ENCODE measurements at regions not wholly inside any gene's neighbourhood (a gene's known extent, or its start where the extent isn't known, plus 50 kb on each side); places are given as distances from the start of the nearest gene placed in this dataset.
A peak's percentile ranks its signal among the peaks of the same experiment; 100 is the strongest.

DNA sequence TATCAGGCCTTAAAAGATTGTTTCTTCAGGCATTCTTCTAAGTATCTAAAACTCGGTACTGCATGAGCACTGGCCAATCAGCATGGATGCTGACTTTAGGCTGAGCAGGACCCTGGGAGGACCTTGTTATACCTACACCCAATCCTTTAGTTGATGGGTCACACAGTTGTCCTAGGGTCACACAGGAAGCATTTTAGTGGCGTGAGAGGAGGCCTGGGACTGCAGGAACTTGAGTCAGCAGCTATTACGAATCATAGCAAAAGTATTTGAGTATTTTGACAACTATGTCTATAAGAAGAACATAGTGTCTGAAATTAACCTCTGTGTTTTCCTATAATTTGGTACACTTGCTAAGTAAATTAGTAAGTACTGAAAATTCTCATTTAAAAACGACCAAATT, 741.4 kb downstream of the HACE1 start:
- no peak overlapping the region for H2BK5ac ChIP-seq (ENCODE audit: low read depth, low read length, poor library complexity, severe bottlenecking)
- H3K18ac ChIP-seq (ENCODE audit: low read depth in 1 of 2, low read length in 2 of 2): no peak overlapping the region
- no peak overlapping the region for H3K14ac ChIP-seq (ENCODE audit: low read length in 2 of 2)
- H3K36me3 ChIP-seq (ENCODE audit: control insufficient read depth in 1 of 2, insufficient read depth in 2 of 2, low read depth in 1 of 2, low read length in 2 of 2): no peaks in the 10 kb centered on the region
- no peak overlapping the region for H2BK120ac ChIP-seq (ENCODE audit: low read depth, low read length)
- no peak overlapping the region for H3K27ac ChIP-seq (ENCODE audit: low read length, poor library complexity, severe bottlenecking)
- H3K4me2 ChIP-seq (ENCODE audit: low read length, poor library complexity, severe bottlenecking): no peak overlapping the region
- no peaks in the 10 kb centered on the region for H3K79me1 ChIP-seq (replicated peaks; ENCODE audit: low read length, poor library complexity, severe bottlenecking)
- H3K23ac ChIP-seq (ENCODE audit: low read length in 2 of 2): no peak overlapping the region
- H2BK12ac ChIP-seq (ENCODE audit: low read length in 2 of 2): no peak overlapping the region
- H4K8ac ChIP-seq (ENCODE audit: low read length): no peak overlapping the region
- H4K91ac ChIP-seq (ENCODE audit: low read length): no peak overlapping the region
- no peak overlapping the region for H3K9ac ChIP-seq (ENCODE audit: low read length)
- H3K4me3 ChIP-seq (ENCODE audit: insufficient read depth in 1 of 2, low read depth in 1 of 2, low read length in 2 of 2): no peak overlapping the region
- no peaks in the 10 kb centered on the region for H3K27me3 ChIP-seq (ENCODE audit: control insufficient read depth in 1 of 2, insufficient read depth in 1 of 2, low read length in 2 of 2)
- no peak overlapping the region for H2AK5ac ChIP-seq (ENCODE audit: low read length, severe bottlenecking)
- no peak overlapping the region for H3K4ac ChIP-seq (ENCODE audit: low read depth in 1 of 2, low read length in 2 of 2)
- no peak overlapping the region for H2BK15ac ChIP-seq (ENCODE audit: low read depth, poor library complexity, severe bottlenecking)
- WGBS: 53% methylated on average over 1 of the region's 4 CpGs
- H3K4me1 ChIP-seq (ENCODE audit: control insufficient read depth, insufficient read depth, low read depth, low read length): no peaks in the 10 kb centered on the region
- H3K9me3 ChIP-seq (ENCODE audit: control insufficient read depth, low read length): no peaks in the 10 kb centered on the region
- DNase-seq: peak; percentile 85
- no peak overlapping the region for H2AFZ ChIP-seq (ENCODE audit: low read depth, low read length)

GRCh38 chr6:104109806-104110205, 749.9 kb downstream of the HACE1 start:
- H3K9ac ChIP-seq (ENCODE audit: low read length): no peak overlapping the region
- no peaks in the 10 kb centered on the region for H3K36me3 ChIP-seq (ENCODE audit: control insufficient read depth in 1 of 2, insufficient read depth in 2 of 2, low read depth in 1 of 2, low read length in 2 of 2)
- H3K23ac ChIP-seq (ENCODE audit: low read length in 2 of 2): no peak overlapping the region
- no peak overlapping the region for H2BK120ac ChIP-seq (ENCODE audit: low read depth, low read length)
- H3K4ac ChIP-seq (ENCODE audit: low read depth in 1 of 2, low read length in 2 of 2): no peak overlapping the region
- H2AFZ ChIP-seq (ENCODE audit: low read depth, low read length): no peak overlapping the region
- H2BK12ac ChIP-seq (ENCODE audit: low read length in 2 of 2): no peak overlapping the region
- no peak overlapping the region for H4K91ac ChIP-seq (ENCODE audit: low read length)
- H3K27me3 ChIP-seq (ENCODE audit: control insufficient read depth in 1 of 2, insufficient read depth in 1 of 2, low read length in 2 of 2): no peaks in the 10 kb centered on the region
- H3K18ac ChIP-seq (ENCODE audit: low read depth in 1 of 2, low read length in 2 of 2): no peak overlapping the region
- no peak overlapping the region for H3K4me2 ChIP-seq (ENCODE audit: low read length, poor library complexity, severe bottlenecking)
- no peaks in the 10 kb centered on the region for H3K4me1 ChIP-seq (ENCODE audit: control insufficient read depth, insufficient read depth, low read depth, low read length)
- no peak overlapping the region for H4K8ac ChIP-seq (ENCODE audit: low read length)
- no peak for DNase-seq
- H2BK5ac ChIP-seq (ENCODE audit: low read depth, low read length, poor library complexity, severe bottlenecking): no peak overlapping the region
- no peaks in the 10 kb centered on the region for H3K79me1 ChIP-seq (replicated peaks; ENCODE audit: low read length, poor library complexity, severe bottlenecking)
- no peak overlapping the region for H2AK5ac ChIP-seq (ENCODE audit: low read length, severe bottlenecking)
- no peak overlapping the region for H3K14ac ChIP-seq (ENCODE audit: low read length in 2 of 2)
- no peak overlapping the region for H2BK15ac ChIP-seq (ENCODE audit: low read depth, poor library complexity, severe bottlenecking)
- H3K27ac ChIP-seq (ENCODE audit: low read length, poor library complexity, severe bottlenecking): no peak overlapping the region
- H3K9me3 ChIP-seq (ENCODE audit: control insufficient read depth, low read length): no peaks in the 10 kb centered on the region
- WGBS: 100% methylated on average over 1 of the region's 2 CpGs
- no peak overlapping the region for H3K4me3 ChIP-seq (ENCODE audit: insufficient read depth in 1 of 2, low read depth in 1 of 2, low read length in 2 of 2)

DNA sequence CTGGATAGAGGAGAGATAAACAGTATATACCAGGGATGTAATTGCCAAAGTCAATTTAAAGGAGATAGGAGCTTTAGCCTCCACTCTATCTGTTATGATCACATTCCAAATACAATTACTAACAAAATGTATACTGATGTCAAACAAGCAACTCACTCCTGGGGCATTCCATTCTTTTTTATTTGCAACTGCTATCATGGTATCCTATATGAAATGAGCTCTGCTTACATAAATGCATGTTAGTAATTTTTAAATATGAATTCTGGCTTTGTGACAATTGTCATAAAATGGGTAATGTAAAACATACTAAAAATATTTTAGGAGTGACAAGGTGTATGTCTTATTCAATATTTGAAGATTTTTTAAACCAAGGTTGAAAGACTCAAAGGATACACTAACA, 751.1 kb downstream of the HACE1 start:
- Histone ChIP-seq H2AK5ac (ENCODE audit: low read length, severe bottlenecking) (no peak overlapping the region), H2BK120ac (ENCODE audit: low read depth, low read length) (no peak overlapping the region), H4K8ac (ENCODE audit: low read length) (no peak overlapping the region), H3K4ac (ENCODE audit: low read depth in 1 of 2, low read length in 2 of 2) (no peak overlapping the region), H2BK5ac (ENCODE audit: low read depth, low read length, poor library complexity, severe bottlenecking) (no peak overlapping the region), H3K9ac (ENCODE audit: low read length) (no peak overlapping the region), H3K4me3 (ENCODE audit: insufficient read depth in 1 of 2, low read depth in 1 of 2, low read length in 2 of 2) (no peak overlapping the region), H3K14ac (ENCODE audit: low read length in 2 of 2) (no peak overlapping the region), H3K79me1 (replicated peaks; ENCODE audit: low read length, poor library complexity, severe bottlenecking) (no peaks in the 10 kb centered on the region), H3K36me3 (ENCODE audit: control insufficient read depth in 1 of 2, insufficient read depth in 2 of 2, low read depth in 1 of 2, low read length in 2 of 2) (no peaks in the 10 kb centered on the region), H3K27ac (ENCODE audit: low read length, poor library complexity, severe bottlenecking) (no peak overlapping the region), H3K27me3 (ENCODE audit: control insufficient read depth in 1 of 2, insufficient read depth in 1 of 2, low read length in 2 of 2) (no peaks in the 10 kb centered on the region), H4K91ac (ENCODE audit: low read length) (no peak overlapping the region), H3K23ac (ENCODE audit: low read length in 2 of 2) (no peak overlapping the region), H3K9me3 (ENCODE audit: control insufficient read depth, low read length) (no peaks in the 10 kb centered on the region), H2AFZ (ENCODE audit: low read depth, low read length) (no peak overlapping the region), H3K18ac (ENCODE audit: low read depth in 1 of 2, low read length in 2 of 2) (no peak overlapping the region), H2BK15ac (ENCODE audit: low read depth, poor library complexity, severe bottlenecking) (no peak overlapping the region), H3K4me2 (ENCODE audit: low read length, poor library complexity, severe bottlenecking) (no peak overlapping the region), H2BK12ac (ENCODE audit: low read length in 2 of 2) (no peak overlapping the region), H3K4me1 (ENCODE audit: control insufficient read depth, insufficient read depth, low read depth, low read length) (no peaks in the 10 kb centered on the region)
- DNase-seq: no peak

DNA sequence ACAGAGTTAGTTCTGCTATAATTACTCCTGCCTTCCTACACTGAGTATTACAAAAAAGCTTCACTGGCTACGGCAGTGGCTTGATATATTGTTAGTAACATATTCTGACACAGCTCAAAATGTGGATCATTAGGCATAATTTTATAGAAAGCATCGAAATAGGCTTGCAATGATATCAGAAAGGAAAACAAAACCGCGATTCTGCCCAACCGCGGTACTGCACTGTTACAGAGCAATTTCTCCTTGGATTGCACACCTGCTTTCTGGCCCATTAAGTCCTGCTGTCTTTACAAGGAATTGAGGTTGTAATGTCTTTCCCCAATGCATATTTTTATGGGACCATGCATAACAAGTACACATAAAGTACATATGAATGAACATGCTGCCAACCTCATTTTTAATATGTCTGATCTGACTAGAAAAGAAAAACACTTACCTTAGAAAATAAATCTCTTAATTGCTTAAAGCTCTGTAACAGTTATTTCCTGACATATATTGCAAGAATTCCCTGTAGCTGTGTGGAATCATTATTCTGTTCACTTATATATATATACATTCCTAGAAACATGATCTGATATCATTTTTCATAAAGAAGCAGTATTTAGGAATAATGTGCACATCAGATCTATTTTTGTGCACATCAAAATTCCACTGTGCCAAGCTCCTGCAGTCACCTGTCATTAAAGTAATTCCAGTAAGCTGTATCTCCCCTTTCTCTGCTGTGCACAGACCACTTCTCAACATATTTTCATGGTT, 763.9 kb downstream of the HACE1 start:
- Histone ChIP-seq H3K9ac (ENCODE audit: low read length) (no peak overlapping the region), H3K18ac (ENCODE audit: low read depth in 1 of 2, low read length in 2 of 2) (no peak overlapping the region), H4K8ac (ENCODE audit: low read length) (no peak overlapping the region), H3K23ac (ENCODE audit: low read length in 2 of 2) (no peak overlapping the region), H2AFZ (ENCODE audit: low read depth, low read length) (no peak overlapping the region), H3K27me3 (ENCODE audit: control insufficient read depth in 1 of 2, insufficient read depth in 1 of 2, low read length in 2 of 2) (no peaks in the 10 kb centered on the region), H3K4me2 (ENCODE audit: low read length, poor library complexity, severe bottlenecking) (no peak overlapping the region), H3K4me3 (ENCODE audit: insufficient read depth in 1 of 2, low read depth in 1 of 2, low read length in 2 of 2) (no peak overlapping the region), H3K27ac (ENCODE audit: low read length, poor library complexity, severe bottlenecking) (no peak overlapping the region), H3K9me3 (ENCODE audit: control insufficient read depth, low read length) (no peaks in the 10 kb centered on the region), H2BK12ac (ENCODE audit: low read length in 2 of 2) (no peak overlapping the region), H4K91ac (ENCODE audit: low read length) (no peak overlapping the region), H3K4ac (ENCODE audit: low read depth in 1 of 2, low read length in 2 of 2) (no peak overlapping the region), H3K14ac (ENCODE audit: low read length in 2 of 2) (no peak overlapping the region), H2BK5ac (ENCODE audit: low read depth, low read length, poor library complexity, severe bottlenecking) (no peak overlapping the region), H2BK120ac (ENCODE audit: low read depth, low read length) (no peak overlapping the region), H2AK5ac (ENCODE audit: low read length, severe bottlenecking) (no peak overlapping the region), H3K79me1 (replicated peaks; ENCODE audit: low read length, poor library complexity, severe bottlenecking) (no peaks in the 10 kb centered on the region), H3K36me3 (ENCODE audit: control insufficient read depth in 1 of 2, insufficient read depth in 2 of 2, low read depth in 1 of 2, low read length in 2 of 2) (no peaks in the 10 kb centered on the region), H3K4me1 (ENCODE audit: control insufficient read depth, insufficient read depth, low read depth, low read length) (no peaks in the 10 kb centered on the region), H2BK15ac (ENCODE audit: low read depth, poor library complexity, severe bottlenecking) (no peak overlapping the region)
- 92% methylated on average over 6 of the region's 6 CpGs for WGBS
- no peak for DNase-seq

All from mesenchymal stem cell (in vitro differentiated cells and primary cell).